ENCODE measurements at regions not wholly inside any gene's neighbourhood (a gene's known extent, or its start where the extent isn't known, plus 50 kb on each side); places are given as distances from the start of the nearest gene placed in this dataset.

GRCh38 chr2:224158061-224158460, 119.0 kb upstream of the SERPINE2 start:
- H4K8ac ChIP-seq (replicated peaks; ENCODE audit: insufficient read length, low read depth, low read length), result no peak overlapping the region
- no peak overlapping the region for H3K56ac ChIP-seq (ENCODE audit: insufficient read length, low read depth, low read length)
- H3K4me1 ChIP-seq (ENCODE audit: insufficient read depth, low read length), result no peaks in the 10 kb centered on the region
- H2AK5ac ChIP-seq (ENCODE audit: insufficient read length, low read length), result no peak overlapping the region
- H3K4me2 ChIP-seq (ENCODE audit: insufficient read depth, insufficient read length, low read length), result no peak overlapping the region
- H2BK20ac ChIP-seq (ENCODE audit: low read depth, low read length, poor library complexity, severe bottlenecking), result no peak overlapping the region
- H3K27ac Mint-ChIP-seq, result no peak overlapping the region
- no peak overlapping the region for H2BK12ac ChIP-seq (ENCODE audit: insufficient read length, low read depth, low read length)
- no peak overlapping the region for H3K18ac ChIP-seq (ENCODE audit: insufficient read length, low read depth, low read length)
- TF ChIP-seq, protein P1, sequence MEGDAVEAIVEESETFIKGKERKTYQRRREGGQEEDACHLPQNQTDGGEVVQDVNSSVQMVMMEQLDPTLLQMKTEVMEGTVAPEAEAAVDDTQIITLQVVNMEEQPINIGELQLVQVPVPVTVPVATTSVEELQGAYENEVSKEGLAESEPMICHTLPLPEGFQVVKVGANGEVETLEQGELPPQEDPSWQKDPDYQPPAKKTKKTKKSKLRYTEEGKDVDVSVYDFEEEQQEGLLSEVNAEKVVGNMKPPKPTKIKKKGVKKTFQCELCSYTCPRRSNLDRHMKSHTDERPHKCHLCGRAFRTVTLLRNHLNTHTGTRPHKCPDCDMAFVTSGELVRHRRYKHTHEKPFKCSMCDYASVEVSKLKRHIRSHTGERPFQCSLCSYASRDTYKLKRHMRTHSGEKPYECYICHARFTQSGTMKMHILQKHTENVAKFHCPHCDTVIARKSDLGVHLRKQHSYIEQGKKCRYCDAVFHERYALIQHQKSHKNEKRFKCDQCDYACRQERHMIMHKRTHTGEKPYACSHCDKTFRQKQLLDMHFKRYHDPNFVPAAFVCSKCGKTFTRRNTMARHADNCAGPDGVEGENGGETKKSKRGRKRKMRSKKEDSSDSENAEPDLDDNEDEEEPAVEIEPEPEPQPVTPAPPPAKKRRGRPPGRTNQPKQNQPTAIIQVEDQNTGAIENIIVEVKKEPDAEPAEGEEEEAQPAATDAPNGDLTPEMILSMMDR (conservative IDR thresholded peaks at IDR 0.05), result no peak
- H3K14ac ChIP-seq (ENCODE audit: insufficient read depth, low read length), result no peak overlapping the region
- no peak overlapping the region for H3K27ac ChIP-seq (ENCODE audit: insufficient read length, low read depth, low read length)
- H2BK120ac ChIP-seq (ENCODE audit: low read depth, low read length, poor library complexity, severe bottlenecking), result no peak overlapping the region
- H3K4me1 Mint-ChIP-seq, result peaks cover 4% of the 10 kb centered on the region in 2 experiments; a peak in 2 of 4 replicates
- no peaks in the 10 kb centered on the region for H4K20me1 ChIP-seq (ENCODE audit: control insufficient read depth, insufficient read depth, insufficient read length)
- no peak overlapping the region for H2BK15ac ChIP-seq (ENCODE audit: low read depth, low read length)
- no peak overlapping the region for H4K5ac ChIP-seq (ENCODE audit: insufficient read length, low read depth, low read length)
- no peak overlapping the region for H2AFZ ChIP-seq (ENCODE audit: low read length)
- no peak overlapping the region for H3K23ac ChIP-seq (ENCODE audit: insufficient read length, low read depth, low read length)
- DNase-seq, result no peak
- H3K23me2 ChIP-seq (ENCODE audit: insufficient read length, low read depth, low read length, poor library complexity, severe bottlenecking), result no peaks in the 10 kb centered on the region
- H3K4ac ChIP-seq (ENCODE audit: low read depth, low read length), result no peak overlapping the region
- H4K91ac ChIP-seq (ENCODE audit: insufficient read length, low read depth, low read length), result no peak overlapping the region
- H3K27me3 ChIP-seq (ENCODE audit: insufficient read depth, low read length), result no peaks in the 10 kb centered on the region
- whole genome bisulfite sequencing (ENCODE audit: extremely low coverage, insufficient read length, low lambda C conversion rate), result no CpG with 5 or more reads among the region's 4 CpGs
- no peaks in the 10 kb centered on the region for H3K9me3 ChIP-seq (ENCODE audit: control insufficient read depth, low read depth, low read length)
- no peaks in the 10 kb centered on the region for H3K79me2 ChIP-seq (ENCODE audit: insufficient read depth, low read length)
- H3K9me3 Mint-ChIP-seq, result no peaks in the 10 kb centered on the region; a peak in 1 of 5 replicates
- no peak overlapping the region for H3T11ph ChIP-seq (ENCODE audit: low read length)
- no peak overlapping the region for H3K4me3 Mint-ChIP-seq
- no peak overlapping the region for H3K9ac ChIP-seq (ENCODE audit: extremely low read depth, insufficient read length, low read length)
- H2BK5ac ChIP-seq (ENCODE audit: insufficient read length, low read length), result no peak overlapping the region
- H3K36me3 Mint-ChIP-seq (ENCODE audit: insufficient read depth in 1 of 3, low read depth in 3 of 3), result no peaks in the 10 kb centered on the region
- no peaks in the 10 kb centered on the region; the same call in 1 of the 2 replicates for H3K27me3 Mint-ChIP-seq (ENCODE audit: low read depth)
- no peaks in the 10 kb centered on the region for H3K79me1 ChIP-seq (ENCODE audit: insufficient read depth, low read depth, low read length, poor library complexity, severe bottlenecking)

Data from H9 (cell line).